ENCODE measurements at regions not wholly inside any gene's neighbourhood (a gene's known extent, or its start where the extent isn't known, plus 50 kb on each side); places are given as distances from the start of the nearest gene placed in this dataset.
"Not testable (repeated sequence)": the region's sequence is repeated elsewhere in the genome, so short reads cannot be mapped to it uniquely, and the experiment has no call there.

DNA sequence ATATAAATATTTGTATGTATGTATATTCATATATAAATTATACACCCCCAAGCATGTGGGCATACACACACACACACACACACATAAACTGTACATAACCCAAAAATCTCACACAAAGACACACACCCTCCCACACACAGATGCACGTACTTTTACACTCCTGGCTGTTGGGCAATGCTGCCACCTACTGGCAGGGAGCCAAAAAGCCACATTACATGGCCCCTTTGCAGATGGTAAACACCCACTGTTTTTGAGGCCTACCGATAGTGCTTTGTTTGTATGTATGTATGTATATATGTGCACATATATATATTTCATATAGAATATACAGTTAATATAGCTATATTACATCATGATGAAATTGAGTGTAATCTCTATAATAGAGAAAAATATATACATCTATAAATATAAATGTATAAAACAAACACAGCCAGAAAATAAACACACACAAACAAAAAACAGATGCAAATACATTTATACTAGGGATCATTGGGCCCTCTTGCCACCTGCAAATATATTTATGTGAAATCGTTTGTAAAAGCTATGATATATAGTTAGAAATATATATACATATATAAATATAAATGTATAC, 120.1 kb upstream of the ACBD5 start:
- Histone ChIP-seq H3K36me3 (ENCODE audit: control insufficient read depth in 2 of 2, insufficient read depth in 2 of 2, low read length in 1 of 2) (no peaks in the 10 kb centered on the region), H3K4me3 (ENCODE audit: low read length in 2 of 2) (no peak overlapping the region), H3K9me3 (ENCODE audit: control insufficient read depth in 2 of 2, insufficient read depth in 1 of 2, low read length in 1 of 2) (no peaks in the 10 kb centered on the region), H3K27ac (ENCODE audit: low read depth in 1 of 2, low read length in 1 of 2) (no peak overlapping the region), H3K27me3 (ENCODE audit: control insufficient read depth in 2 of 2, insufficient read depth in 1 of 2, low read length in 1 of 2) (no peaks in the 10 kb centered on the region), H3K4me1 (ENCODE audit: control insufficient read depth in 2 of 2, insufficient read depth in 2 of 2, low read length in 2 of 2) (no peaks in the 10 kb centered on the region)
- DNase-seq (ENCODE audit: low read depth in 6 of 9, low spot score in 9 of 9) = peak; percentile 52 to 92 (median 78)
- 14% methylated on average over 3 of the region's 3 CpGs for WGBS

- Histone ChIP-seq H3K4me1 (ENCODE audit: control insufficient read depth in 2 of 2, insufficient read depth in 2 of 2, low read length in 2 of 2) (no peaks in the 10 kb centered on the region), H3K27ac (ENCODE audit: low read depth in 1 of 2, low read length in 1 of 2) (no peak overlapping the region), H3K36me3 (ENCODE audit: control insufficient read depth in 2 of 2, insufficient read depth in 2 of 2, low read length in 1 of 2) (no peaks in the 10 kb centered on the region), H3K27me3 (ENCODE audit: control insufficient read depth in 2 of 2, insufficient read depth in 1 of 2, low read length in 1 of 2) (no peaks in the 10 kb centered on the region), H3K9me3 (ENCODE audit: control insufficient read depth in 2 of 2, insufficient read depth in 1 of 2, low read length in 1 of 2) (no peaks in the 10 kb centered on the region), H3K4me3 (ENCODE audit: low read length in 2 of 2) (no peak overlapping the region)
- WGBS = 91% methylated on average over 12 of the region's 12 CpGs
- DNase-seq (ENCODE audit: low read depth in 6 of 9, low spot score in 9 of 9) = no peak
Observed at GRCh38 chr10:27359792-27360355, 119.3 kb upstream of the ACBD5 start.

DNA sequence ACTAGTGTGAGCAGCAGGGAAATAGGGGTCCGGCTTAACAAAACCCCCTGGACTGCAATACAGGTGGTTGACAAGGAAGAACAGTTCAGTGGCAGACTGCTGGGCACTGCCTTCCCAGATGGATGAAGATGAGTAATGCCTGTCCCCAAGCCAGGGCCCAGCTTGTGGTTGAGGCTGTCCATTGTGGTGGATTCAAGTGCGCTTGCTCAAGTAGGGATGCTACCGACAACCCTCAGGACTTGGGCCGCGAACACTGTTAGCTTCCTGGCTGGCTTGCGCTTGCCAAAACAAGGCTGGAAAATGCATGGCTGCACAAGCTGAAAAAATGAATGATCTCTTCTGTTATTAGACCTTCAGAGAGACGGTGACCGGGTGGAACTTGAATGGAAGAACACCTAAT, 116.1 kb upstream of the ACBD5 start:
- H3K9me3 ChIP-seq (ENCODE audit: control insufficient read depth in 2 of 2, insufficient read depth in 1 of 2, low read length in 1 of 2) = no peaks in the 10 kb centered on the region
- H3K4me3 ChIP-seq (ENCODE audit: low read length in 2 of 2) = no peak overlapping the region
- 98% methylated on average over 8 of the region's 8 CpGs for WGBS
- no peak for DNase-seq (ENCODE audit: low read depth in 6 of 9, low spot score in 9 of 9)
- no peaks in the 10 kb centered on the region for H3K27me3 ChIP-seq (ENCODE audit: control insufficient read depth in 2 of 2, insufficient read depth in 1 of 2, low read length in 1 of 2)
- H3K36me3 ChIP-seq (ENCODE audit: control insufficient read depth in 2 of 2, insufficient read depth in 2 of 2, low read length in 1 of 2) = no peaks in the 10 kb centered on the region
- H3K4me1 ChIP-seq (ENCODE audit: control insufficient read depth in 2 of 2, insufficient read depth in 2 of 2, low read length in 2 of 2) = no peaks in the 10 kb centered on the region
- H3K27ac ChIP-seq (ENCODE audit: low read depth in 1 of 2, low read length in 1 of 2) = no peak overlapping the region

DNA sequence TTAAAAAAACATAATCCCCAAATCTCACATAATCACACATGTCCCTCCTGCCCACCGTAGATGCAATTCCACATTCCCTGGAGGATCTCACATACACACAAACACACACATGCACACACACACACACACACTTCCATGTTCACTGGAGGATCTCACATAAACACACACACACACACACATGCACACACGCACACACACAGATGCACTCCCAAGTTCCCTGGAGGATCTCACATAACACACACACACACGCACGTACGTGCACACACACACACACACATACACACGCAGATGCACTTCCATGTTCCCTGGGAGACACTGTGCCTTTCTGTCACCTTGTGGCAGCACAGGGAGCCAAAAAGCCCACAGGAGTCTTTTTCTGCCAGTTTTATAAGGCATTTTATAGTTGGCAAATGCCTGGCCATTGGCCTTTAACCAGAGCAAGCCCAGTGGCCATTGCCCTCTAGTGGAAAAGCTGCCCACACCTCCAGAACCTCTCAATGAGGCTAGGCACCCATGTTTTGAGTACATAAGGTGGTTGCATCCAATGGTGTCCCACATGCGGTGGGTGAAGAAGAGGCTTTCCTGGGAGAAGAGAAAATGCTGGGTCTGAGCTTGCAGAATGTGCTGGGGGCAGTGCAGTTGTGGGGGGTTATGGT, 115.4 kb upstream of the ACBD5 start:
- Histone ChIP-seq H3K27ac (ENCODE audit: low read depth in 1 of 2, low read length in 1 of 2) (no peak overlapping the region), H3K36me3 (ENCODE audit: control insufficient read depth in 2 of 2, insufficient read depth in 2 of 2, low read length in 1 of 2) (no peaks in the 10 kb centered on the region), H3K4me1 (ENCODE audit: control insufficient read depth in 2 of 2, insufficient read depth in 2 of 2, low read length in 2 of 2) (no peaks in the 10 kb centered on the region), H3K4me3 (ENCODE audit: low read length in 2 of 2) (no peak overlapping the region), H3K27me3 (ENCODE audit: control insufficient read depth in 2 of 2, insufficient read depth in 1 of 2, low read length in 1 of 2) (no peaks in the 10 kb centered on the region), H3K9me3 (ENCODE audit: control insufficient read depth in 2 of 2, insufficient read depth in 1 of 2, low read length in 1 of 2) (no peaks in the 10 kb centered on the region)
- no peak for DNase-seq (ENCODE audit: low read depth in 6 of 9, low spot score in 9 of 9)
- 95% methylated on average over 7 of the region's 7 CpGs for WGBS

- 54% methylated on average over 10 of the region's 11 CpGs for WGBS
- not testable (repeated sequence) for H3K4me1 ChIP-seq (ENCODE audit: control insufficient read depth in 2 of 2, insufficient read depth in 2 of 2, low read length in 2 of 2); H3K4me3 ChIP-seq (ENCODE audit: low read length in 2 of 2); H3K27ac ChIP-seq (ENCODE audit: low read depth in 1 of 2, low read length in 1 of 2); H3K36me3 ChIP-seq (ENCODE audit: control insufficient read depth in 2 of 2, insufficient read depth in 2 of 2, low read length in 1 of 2); H3K27me3 ChIP-seq (ENCODE audit: control insufficient read depth in 2 of 2, insufficient read depth in 1 of 2, low read length in 1 of 2); H3K9me3 ChIP-seq (ENCODE audit: control insufficient read depth in 2 of 2, insufficient read depth in 1 of 2, low read length in 1 of 2)
- DNase-seq (ENCODE audit: low read depth in 6 of 9, low spot score in 9 of 9) = peak in 4 of 9 donors; percentile 10 to 61 (median 20)
Observed at GRCh38 chr10:27354643-27355270, 114.2 kb upstream of the ACBD5 start.

GRCh38 chr10:27354100-27354499, 113.5 kb upstream of the ACBD5 start:
- H3K27ac ChIP-seq (ENCODE audit: low read depth in 1 of 2, low read length in 1 of 2); H3K36me3 ChIP-seq (ENCODE audit: control insufficient read depth in 2 of 2, insufficient read depth in 2 of 2, low read length in 1 of 2); H3K27me3 ChIP-seq (ENCODE audit: control insufficient read depth in 2 of 2, insufficient read depth in 1 of 2, low read length in 1 of 2); DNase-seq (ENCODE audit: low read depth in 6 of 9, low spot score in 9 of 9); H3K4me3 ChIP-seq (ENCODE audit: low read length in 2 of 2); H3K4me1 ChIP-seq (ENCODE audit: control insufficient read depth in 2 of 2, insufficient read depth in 2 of 2, low read length in 2 of 2); H3K9me3 ChIP-seq (ENCODE audit: control insufficient read depth in 2 of 2, insufficient read depth in 1 of 2, low read length in 1 of 2): not testable (repeated sequence)
- WGBS = 78% methylated on average over 5 of the region's 5 CpGs

GRCh38 chr10:27349987-27350386, 109.4 kb upstream of the ACBD5 start:
- Histone ChIP-seq H3K4me1 (ENCODE audit: control insufficient read depth in 2 of 2, insufficient read depth in 2 of 2, low read length in 2 of 2) (no peaks in the 10 kb centered on the region), H3K36me3 (ENCODE audit: control insufficient read depth in 2 of 2, insufficient read depth in 2 of 2, low read length in 1 of 2) (no peaks in the 10 kb centered on the region), H3K27ac (ENCODE audit: low read depth in 1 of 2, low read length in 1 of 2) (no peak overlapping the region), H3K9me3 (ENCODE audit: control insufficient read depth in 2 of 2, insufficient read depth in 1 of 2, low read length in 1 of 2) (no peaks in the 10 kb centered on the region), H3K27me3 (ENCODE audit: control insufficient read depth in 2 of 2, insufficient read depth in 1 of 2, low read length in 1 of 2) (no peaks in the 10 kb centered on the region), H3K4me3 (ENCODE audit: low read length in 2 of 2) (no peak overlapping the region)
- WGBS = 96% methylated on average over 20 of the region's 20 CpGs
- no peak for DNase-seq (ENCODE audit: low read depth in 6 of 9, low spot score in 9 of 9)

- not testable (repeated sequence) for DNase-seq (ENCODE audit: low read depth in 6 of 9, low spot score in 9 of 9); H3K4me1 ChIP-seq (ENCODE audit: control insufficient read depth in 2 of 2, insufficient read depth in 2 of 2, low read length in 2 of 2); H3K27me3 ChIP-seq (ENCODE audit: control insufficient read depth in 2 of 2, insufficient read depth in 1 of 2, low read length in 1 of 2); H3K27ac ChIP-seq (ENCODE audit: low read depth in 1 of 2, low read length in 1 of 2); H3K36me3 ChIP-seq (ENCODE audit: control insufficient read depth in 2 of 2, insufficient read depth in 2 of 2, low read length in 1 of 2); H3K9me3 ChIP-seq (ENCODE audit: control insufficient read depth in 2 of 2, insufficient read depth in 1 of 2, low read length in 1 of 2); H3K4me3 ChIP-seq (ENCODE audit: low read length in 2 of 2)
- WGBS = 69% methylated on average over 4 of the region's 4 CpGs
Observed at GRCh38 chr10:27347827-27348207, 107.2 kb upstream of the ACBD5 start.

- no peaks in the 10 kb centered on the region for H3K9me3 ChIP-seq (ENCODE audit: control insufficient read depth in 2 of 2, insufficient read depth in 1 of 2, low read length in 1 of 2)
- H3K27me3 ChIP-seq (ENCODE audit: control insufficient read depth in 2 of 2, insufficient read depth in 1 of 2, low read length in 1 of 2) = peaks cover 0 to 2% of the 10 kb centered on the region in 2 donors
- no peak overlapping the region for H3K27ac ChIP-seq (ENCODE audit: low read depth in 1 of 2, low read length in 1 of 2)
- no peaks in the 10 kb centered on the region for H3K4me1 ChIP-seq (ENCODE audit: control insufficient read depth in 2 of 2, insufficient read depth in 2 of 2, low read length in 2 of 2)
- H3K4me3 ChIP-seq (ENCODE audit: low read length in 2 of 2) = no peak overlapping the region
- 86% methylated on average over 4 of the region's 4 CpGs for WGBS
- no peak for DNase-seq (ENCODE audit: low read depth in 6 of 9, low spot score in 9 of 9)
- H3K36me3 ChIP-seq (ENCODE audit: control insufficient read depth in 2 of 2, insufficient read depth in 2 of 2, low read length in 1 of 2) = no peaks in the 10 kb centered on the region
Observed at GRCh38 chr10:27345455-27345920, 104.9 kb upstream of the ACBD5 start.

Measured in thymus (tissue), 11 donors.